ENCODE measurements at regions not wholly inside any gene's neighbourhood (a gene's known extent, or its start where the extent isn't known, plus 50 kb on each side); places are given as distances from the start of the nearest gene placed in this dataset.

- TF ChIP-seq, protein P1, sequence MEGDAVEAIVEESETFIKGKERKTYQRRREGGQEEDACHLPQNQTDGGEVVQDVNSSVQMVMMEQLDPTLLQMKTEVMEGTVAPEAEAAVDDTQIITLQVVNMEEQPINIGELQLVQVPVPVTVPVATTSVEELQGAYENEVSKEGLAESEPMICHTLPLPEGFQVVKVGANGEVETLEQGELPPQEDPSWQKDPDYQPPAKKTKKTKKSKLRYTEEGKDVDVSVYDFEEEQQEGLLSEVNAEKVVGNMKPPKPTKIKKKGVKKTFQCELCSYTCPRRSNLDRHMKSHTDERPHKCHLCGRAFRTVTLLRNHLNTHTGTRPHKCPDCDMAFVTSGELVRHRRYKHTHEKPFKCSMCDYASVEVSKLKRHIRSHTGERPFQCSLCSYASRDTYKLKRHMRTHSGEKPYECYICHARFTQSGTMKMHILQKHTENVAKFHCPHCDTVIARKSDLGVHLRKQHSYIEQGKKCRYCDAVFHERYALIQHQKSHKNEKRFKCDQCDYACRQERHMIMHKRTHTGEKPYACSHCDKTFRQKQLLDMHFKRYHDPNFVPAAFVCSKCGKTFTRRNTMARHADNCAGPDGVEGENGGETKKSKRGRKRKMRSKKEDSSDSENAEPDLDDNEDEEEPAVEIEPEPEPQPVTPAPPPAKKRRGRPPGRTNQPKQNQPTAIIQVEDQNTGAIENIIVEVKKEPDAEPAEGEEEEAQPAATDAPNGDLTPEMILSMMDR (conservative IDR thresholded peaks at IDR 0.05) = no peak
- Histone ChIP-seq H2BK20ac (ENCODE audit: low read depth, low read length, poor library complexity, severe bottlenecking) (no peak overlapping the region), H3K79me1 (ENCODE audit: insufficient read depth, low read depth, low read length, poor library complexity, severe bottlenecking) (no peaks in the 10 kb centered on the region), H2BK12ac (ENCODE audit: insufficient read length, low read depth, low read length) (no peak overlapping the region), H3K56ac (ENCODE audit: insufficient read length, low read depth, low read length) (no peak overlapping the region), H3K18ac (ENCODE audit: insufficient read length, low read depth, low read length) (no peak overlapping the region), H3T11ph (ENCODE audit: low read length) (no peak overlapping the region), H3K4me1 (ENCODE audit: insufficient read depth, low read length) (no peaks in the 10 kb centered on the region), H2BK15ac (ENCODE audit: low read depth, low read length) (no peak overlapping the region), H3K9ac (ENCODE audit: extremely low read depth, insufficient read length, low read length) (no peak overlapping the region), H2AK5ac (ENCODE audit: insufficient read length, low read length) (no peak overlapping the region), H4K5ac (ENCODE audit: insufficient read length, low read depth, low read length) (no peak overlapping the region), H2BK120ac (ENCODE audit: low read depth, low read length, poor library complexity, severe bottlenecking) (no peak overlapping the region), H3K4ac (ENCODE audit: low read depth, low read length) (no peak overlapping the region), H3K23ac (ENCODE audit: insufficient read length, low read depth, low read length) (no peak overlapping the region), H3K4me2 (ENCODE audit: insufficient read depth, insufficient read length, low read length) (no peak overlapping the region), H3K14ac (ENCODE audit: insufficient read depth, low read length) (no peak overlapping the region), H2AFZ (ENCODE audit: low read length) (no peak overlapping the region), H4K91ac (ENCODE audit: insufficient read length, low read depth, low read length) (no peak overlapping the region), H3K9me3 (ENCODE audit: control insufficient read depth, low read depth, low read length) (no peaks in the 10 kb centered on the region), H3K23me2 (ENCODE audit: insufficient read length, low read depth, low read length, poor library complexity, severe bottlenecking) (no peaks in the 10 kb centered on the region), H3K27me3 (ENCODE audit: insufficient read depth, low read length) (no peaks in the 10 kb centered on the region), H4K8ac (replicated peaks; ENCODE audit: insufficient read length, low read depth, low read length) (no peak overlapping the region), H3K79me2 (ENCODE audit: insufficient read depth, low read length) (no peaks in the 10 kb centered on the region), H4K20me1 (ENCODE audit: control insufficient read depth, insufficient read depth, insufficient read length) (no peaks in the 10 kb centered on the region), H3K27ac (ENCODE audit: insufficient read length, low read depth, low read length) (no peak overlapping the region), H2BK5ac (ENCODE audit: insufficient read length, low read length) (no peak overlapping the region)
- H3K9me3 Mint-ChIP-seq = peaks cover 5 to 7% of the 10 kb centered on the region in 2 experiments; a peak in 2 of 5 replicates
- H3K4me3 Mint-ChIP-seq = no peak overlapping the region
- no peaks in the 10 kb centered on the region for H3K4me1 Mint-ChIP-seq
- DNase-seq = no peak
- peaks cover 0 to 4% (median 0%) of the 10 kb centered on the region in 3 experiments; a peak in 4 of 7 replicates for H3K36me3 Mint-ChIP-seq (ENCODE audit: insufficient read depth in 1 of 3, low read depth in 3 of 3)
- H3K27me3 Mint-ChIP-seq (ENCODE audit: low read depth) = no peaks in the 10 kb centered on the region
- WGBS (ENCODE audit: extremely low coverage, insufficient read length, low lambda C conversion rate) = no CpG with 5 or more reads among the region's 3 CpGs
- no peak overlapping the region for H3K27ac Mint-ChIP-seq
These were observed 256.7 kb upstream of the SATB1 start for GRCh38 chr3:18681818-18682345.
